NCI-H2107 treated with DMSO at 0.1 percent for 48 hours (cell line): ENCODE measurements at regions not wholly inside any gene's neighbourhood (a gene's known extent, or its start where the extent isn't known, plus 50 kb on each side); places are given as distances from the start of the nearest gene placed in this dataset.
"Not testable (repeated sequence)": the region's sequence is repeated elsewhere in the genome, so short reads cannot be mapped to it uniquely, and the experiment has no call there.

ENCODE experiments used
- DNase-seq: peaks from one replicate; lab custom pipeline; 2025; ENCODE audit not compliant: unreplicated experiment; lab: John Stamatoyannopoulos, UW

DNA sequence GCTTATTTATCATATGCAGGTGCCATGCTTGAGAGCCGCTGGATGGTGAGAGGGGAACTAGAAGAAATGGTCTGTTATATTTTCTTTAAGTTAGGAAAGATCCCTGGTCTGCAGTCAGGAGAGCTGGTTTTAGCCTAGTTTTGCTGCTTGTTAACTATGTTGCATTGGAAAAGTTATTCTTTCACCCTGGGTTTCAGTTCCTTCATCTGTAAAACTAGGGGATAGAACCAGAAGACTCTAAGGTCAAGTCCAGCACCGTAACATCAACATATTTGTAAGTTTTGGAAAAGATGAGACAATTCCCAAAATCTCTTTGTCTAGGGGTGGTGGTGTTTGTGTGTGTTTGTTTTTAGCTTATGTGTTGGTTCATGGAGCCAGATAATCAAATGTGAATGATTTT, 304.0 kb downstream of the QKI start:
- no peak for DNase-seq

DNA sequence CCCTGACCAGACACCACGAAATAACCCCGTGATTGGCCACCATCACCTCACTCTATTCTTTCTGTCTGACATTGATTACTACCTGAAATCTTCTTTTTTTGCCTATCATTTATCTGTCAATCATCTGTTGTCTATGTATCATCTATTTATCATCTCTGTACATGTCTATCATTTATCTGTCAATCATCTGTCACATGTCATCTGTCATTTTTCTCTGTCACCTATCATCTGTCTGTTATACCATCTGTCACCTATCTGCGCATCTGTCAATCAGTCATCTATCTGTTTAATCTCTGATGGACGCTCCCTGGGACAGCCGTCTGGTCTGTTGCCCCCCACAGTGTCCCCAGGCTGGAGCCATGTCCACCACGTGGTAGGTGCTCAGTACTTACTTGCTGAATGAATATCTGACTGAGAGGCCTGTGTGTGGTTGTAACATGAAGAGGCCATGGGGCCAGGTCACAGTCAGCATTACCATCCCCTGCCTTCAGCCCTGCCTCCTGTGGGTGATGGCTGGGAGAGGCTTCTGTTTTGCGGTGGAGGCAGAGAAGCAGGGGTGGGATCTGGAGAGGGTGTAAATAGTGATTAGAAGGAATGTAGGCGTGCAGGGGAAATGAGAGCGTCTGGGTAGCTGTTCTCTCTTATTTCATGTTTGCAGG, 302.7 kb downstream of the QKI start:
- DNase-seq: no peak

DNA sequence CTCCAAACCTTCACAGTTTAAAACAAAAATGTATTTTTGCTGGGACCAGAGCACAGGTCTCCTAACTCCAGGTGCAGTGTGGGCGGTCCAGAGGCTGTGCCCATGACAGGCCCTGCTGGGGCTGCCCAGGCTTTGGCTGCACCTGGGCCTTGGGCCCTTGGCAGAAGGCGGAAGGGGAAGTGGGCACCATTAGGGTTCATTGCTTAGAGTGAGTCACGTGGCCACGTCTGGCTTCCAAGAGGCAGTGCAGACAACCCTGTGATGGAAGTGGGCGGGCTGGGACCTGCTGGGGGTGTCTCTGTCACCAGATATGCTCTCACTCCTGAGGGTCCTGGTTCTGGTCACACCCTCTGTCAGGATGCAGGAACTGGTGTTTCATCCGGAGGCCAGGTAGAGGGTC, 302.2 kb downstream of the QKI start:
- DNase-seq: no peak

DNA sequence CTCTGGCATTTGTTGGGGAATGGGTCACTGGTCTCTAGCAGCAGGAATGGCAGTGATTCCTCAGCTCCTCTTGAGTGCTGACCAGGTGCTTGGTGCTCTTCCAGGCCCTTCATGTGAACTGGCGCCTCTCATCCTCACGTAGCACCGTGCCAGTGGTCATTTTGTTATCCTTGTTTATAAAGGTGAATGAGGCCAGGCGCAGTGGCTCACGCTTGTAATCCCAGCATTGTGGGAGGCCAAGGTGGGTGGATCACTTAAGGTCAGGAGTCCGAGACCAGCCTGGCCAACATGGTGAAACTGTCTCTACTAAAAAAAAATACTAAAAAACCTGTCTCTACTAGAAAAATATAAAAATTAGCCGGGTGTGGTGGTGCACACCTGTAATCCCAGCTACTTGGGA, 301.3 kb downstream of the QKI start:
- no peak for DNase-seq

DNA sequence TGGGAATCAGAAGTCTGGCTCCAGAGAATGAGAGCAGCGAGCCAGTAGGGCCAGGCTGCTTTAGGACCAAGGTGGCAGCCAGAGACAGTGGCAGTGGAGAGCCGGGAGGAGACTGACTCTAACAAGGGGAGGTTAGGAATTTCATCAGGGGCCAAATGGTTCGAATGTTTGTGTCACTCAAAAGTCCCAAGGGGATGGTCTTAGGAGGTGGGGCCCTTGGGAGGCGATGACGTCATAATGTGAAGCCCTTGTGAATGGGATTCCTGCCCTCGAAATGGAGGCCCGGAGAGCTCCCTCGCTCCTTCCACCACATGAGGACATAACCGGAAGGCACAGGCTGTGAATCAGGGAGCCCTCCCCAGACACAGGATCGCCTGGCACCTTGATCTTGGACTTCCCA, 299.7 kb downstream of the QKI start:
- DNase-seq: no peak

DNA sequence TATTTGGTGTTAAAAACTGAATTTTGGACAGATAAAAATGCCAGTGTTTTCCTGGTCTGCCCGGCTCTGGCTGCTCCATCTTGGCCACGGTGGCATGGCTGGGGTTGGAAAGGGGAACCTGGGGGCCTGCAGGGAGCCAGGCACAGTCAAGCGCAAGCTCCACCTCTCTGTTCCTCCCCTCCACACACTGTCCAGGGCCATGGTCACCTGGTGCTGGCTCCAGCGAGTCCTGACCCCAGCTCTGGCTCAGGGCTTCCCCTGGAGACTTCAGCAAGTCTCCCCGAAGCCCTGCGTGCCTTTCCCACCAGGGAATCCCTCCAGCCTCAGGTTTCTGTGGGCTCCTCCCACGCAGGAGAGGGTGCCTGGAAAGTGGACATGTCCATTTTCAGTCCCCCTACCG, 298.5 kb downstream of the QKI start:
- DNase-seq: no peak

DNA sequence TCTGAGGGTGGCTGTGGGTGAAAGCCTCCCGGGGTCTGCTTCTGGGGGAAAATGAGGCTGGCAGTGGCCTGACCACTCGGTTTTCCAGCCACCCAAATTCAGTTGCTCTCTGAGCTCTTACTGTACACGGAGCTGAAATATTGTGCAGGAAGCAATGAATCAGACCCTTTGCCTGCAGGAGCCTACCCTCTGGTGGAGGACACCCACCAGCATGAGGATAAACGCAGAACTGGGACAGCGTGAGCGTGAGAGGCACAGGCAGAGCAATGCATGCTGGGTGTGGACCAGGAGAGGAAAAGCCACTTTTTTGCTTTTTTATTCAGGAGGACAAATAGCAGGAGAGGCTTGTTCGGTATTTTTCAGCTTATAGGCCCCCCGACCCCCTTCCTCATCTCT, 298.0 kb downstream of the QKI start:
- no peak for DNase-seq

DNA sequence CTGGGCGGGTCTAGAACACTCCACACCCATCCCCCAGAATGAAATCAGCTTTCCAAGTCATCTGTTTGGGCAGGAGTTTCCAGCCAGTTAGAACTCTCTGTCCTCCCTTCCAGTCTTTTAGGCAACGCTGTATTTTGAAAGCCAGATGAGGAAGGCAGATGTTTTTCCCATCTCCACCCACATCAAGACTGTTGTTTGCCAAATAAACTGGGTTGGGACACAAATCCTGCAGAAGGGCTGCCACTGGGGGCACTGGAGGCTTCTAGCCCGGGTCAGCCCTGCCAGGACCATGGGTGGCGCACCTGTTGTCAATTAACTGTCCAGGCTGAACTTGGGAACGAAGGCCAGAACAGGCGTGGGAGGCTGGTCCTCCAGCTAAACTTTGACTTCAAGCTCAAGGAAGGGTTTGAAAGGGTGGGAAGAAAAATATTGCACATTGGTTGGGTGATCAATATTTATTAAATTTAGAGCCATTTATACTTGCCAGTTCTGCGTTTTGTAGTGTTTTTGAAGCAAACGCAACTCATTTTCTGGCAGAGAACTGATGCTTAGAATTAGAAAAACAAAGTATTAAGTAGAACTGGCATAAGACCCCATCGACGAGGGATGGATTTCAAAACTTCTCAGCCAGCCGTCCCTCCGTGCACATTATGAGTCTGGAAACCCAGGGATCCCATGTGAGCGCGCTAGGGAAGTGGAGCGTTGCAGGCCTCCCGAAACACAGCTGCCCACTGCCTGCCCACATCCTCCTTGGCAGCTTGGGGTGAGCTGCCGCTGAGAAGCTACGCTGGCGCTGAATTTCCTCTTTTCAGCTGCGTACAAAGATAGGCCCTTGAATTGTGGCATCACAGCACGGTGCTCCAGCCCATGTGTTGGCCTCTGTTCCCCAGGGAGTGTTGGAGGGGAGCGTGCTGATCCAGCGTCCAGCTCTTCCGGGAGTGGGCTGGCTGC, 297.4 kb downstream of the QKI start:
- no peak for DNase-seq

DNA sequence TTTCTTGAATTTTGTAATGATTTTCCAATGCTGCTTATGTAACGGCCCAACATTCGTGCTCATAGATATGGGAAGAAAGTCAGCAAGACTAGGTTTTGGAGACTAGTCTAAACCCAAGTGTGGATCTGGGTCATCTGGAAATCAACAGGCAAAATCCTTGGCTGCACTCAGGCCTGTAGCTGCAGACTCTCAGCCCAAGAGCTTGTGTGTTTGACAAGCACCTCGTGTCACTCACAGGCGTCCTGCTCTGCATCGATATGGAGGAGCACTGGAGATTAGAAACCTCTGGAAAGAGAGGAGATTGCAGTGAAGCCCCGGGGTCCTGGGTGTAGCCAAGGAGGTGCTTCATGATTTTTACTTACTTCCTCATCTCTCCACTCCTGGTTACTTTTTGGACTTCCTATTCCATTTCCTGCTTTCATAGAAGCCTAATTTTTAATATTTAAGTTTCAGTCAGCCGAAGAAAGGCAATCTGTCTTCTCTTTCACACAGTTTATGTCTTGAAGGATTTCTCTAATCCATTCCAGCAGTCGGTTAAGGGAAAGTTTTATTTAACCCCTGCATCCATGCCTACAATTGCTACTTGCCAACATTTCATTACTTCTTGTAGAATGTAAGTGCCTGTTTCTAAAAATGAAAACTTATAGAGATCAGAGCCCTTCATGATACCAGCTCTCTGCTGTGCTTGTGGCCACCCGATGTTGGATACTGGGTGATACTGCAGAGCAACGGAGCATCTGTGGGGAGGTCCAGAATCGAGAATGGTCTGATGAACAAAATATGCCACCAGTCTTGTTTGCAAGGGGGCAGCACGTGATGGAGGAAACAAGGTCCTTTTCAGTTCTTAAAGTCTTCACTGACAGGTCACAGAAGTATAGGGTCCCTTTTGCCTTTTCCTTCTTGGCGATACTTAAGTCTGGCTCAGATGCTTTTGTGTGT, 296.3 kb downstream of the QKI start:
- DNase-seq: no peak

DNA sequence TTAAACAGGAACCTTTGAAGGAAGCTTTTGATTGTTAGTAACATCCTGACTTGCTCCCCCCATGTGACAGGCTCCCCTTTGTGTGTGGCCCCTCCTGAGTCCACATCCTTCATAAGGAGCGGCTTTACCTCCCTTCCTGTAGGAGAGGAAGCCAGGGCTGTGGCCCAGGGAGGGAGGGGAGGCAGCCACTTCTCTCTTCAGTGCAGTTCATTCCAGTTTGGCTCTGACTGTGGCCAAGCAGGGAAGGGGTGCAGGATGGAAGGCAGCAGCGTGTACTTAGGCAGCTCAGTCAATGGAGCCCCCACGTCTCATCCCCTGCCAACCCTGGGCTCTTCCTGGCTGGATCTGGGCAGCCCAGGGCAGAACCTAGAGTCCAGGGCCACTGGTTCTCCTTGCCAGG, 295.2 kb downstream of the QKI start:
- DNase-seq: no peak

DNA sequence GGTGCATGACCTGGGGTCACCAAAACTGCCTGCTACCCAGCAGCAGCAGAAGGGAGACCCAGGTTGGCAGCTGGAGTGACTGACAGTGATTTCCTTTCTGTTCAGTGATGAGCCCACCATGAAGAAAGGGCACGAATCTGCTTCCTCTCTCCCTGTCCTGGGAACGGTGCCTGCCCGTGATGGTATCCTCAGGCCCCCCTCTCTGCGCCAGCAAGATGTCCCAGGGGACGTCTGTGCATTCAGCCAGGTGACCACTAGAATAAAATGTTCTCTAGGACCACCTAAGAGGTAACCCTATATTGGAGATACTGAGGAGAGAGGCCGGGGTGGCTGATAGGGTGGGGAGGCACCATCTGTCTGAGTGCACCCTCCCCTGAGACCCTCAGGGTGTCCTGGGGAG, 294.7 kb downstream of the QKI start:
- no peak for DNase-seq

DNA sequence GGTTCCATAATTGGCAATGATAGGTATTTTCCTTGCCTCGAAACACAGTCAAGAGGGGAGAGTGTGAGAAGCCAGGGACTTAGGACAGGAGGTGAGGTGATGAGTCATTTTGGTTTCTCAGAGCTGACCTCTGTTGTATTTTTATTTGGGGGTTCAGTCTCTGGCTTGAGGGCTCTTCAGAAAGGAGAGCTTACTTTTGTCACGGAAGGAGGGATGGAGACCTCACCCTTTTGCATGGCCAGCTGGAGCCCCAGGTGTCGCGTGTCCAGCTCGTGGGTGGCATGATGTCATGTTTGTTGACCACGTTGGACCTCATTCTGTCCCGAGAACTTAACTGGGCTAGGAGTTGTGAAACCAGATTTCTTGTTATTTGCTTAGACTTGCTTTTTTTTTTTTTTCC, 293.9 kb downstream of the QKI start:
- no peak for DNase-seq

DNA sequence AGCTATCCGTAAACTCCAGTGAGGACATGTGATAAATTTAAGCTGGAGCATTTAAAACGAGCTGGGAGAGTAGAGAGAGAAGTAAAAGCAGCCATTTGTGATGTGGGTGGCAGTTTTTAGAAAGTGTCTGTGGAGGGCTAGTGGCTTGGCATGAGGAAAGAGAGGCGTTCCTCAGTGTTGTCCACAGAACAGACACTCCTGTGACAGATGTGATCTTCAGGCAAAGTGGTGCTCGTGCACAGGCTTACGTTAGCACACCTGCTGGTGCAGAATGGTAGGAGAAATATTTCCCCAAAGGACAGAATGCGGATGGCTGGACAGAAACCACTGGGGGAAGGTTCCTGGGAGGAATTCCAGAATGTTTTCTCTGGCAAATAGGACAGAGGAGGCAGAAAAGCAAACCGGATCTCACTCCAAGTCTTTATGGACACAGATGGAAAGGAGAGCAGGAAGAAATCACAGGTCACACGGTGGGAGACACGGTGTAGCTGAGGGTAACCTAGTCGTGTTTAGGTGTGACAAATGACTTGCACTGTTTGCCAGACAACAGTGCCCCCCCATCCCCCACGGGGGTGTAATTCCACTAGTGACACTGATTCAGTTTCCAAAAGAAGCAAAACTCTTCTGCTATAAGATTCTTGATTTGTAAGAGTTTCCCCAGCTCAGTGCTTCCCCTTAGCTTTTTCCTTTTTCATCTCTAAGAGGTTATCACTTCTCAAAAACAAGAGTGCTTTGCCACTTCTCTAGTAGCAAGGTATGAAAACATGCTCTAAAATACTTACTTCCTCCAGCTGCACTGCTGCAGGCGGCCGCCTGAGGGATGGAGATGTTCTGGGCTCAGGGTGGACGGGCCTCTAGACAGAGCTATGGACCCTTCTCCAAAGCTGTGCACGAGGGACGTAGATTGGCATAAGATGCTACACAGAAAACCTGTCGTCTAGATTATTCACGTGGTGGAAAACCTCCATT, 293.2 kb downstream of the QKI start:
- no peak for DNase-seq

DNA sequence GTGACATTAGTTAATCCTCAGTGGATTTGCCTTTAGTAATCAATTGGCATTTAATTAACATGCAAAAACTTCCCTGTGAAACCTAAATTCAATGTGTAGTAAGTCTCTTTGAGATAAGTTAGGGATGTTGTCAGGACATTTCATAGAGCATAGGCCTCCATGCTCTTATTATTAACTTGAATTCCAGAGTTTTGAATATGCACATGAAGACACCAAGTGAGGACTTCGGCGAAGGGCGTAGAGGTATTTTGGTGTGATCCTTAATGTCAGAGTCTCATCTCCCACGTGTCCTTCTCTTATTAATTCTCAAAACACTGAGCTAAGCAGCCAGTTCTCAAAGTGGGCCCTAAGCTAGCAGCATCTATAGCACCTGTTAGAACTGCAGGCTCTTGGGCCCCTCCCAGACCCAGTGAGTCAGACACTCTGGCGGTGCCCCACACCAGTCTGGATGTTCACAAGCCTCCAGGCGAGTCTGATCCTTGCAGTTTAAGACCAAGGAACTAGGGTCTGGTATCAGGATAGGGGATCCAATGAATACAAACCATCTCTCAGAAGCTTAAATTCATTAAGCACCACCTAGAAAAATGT, 292.1 kb downstream of the QKI start:
- no peak for DNase-seq

DNA sequence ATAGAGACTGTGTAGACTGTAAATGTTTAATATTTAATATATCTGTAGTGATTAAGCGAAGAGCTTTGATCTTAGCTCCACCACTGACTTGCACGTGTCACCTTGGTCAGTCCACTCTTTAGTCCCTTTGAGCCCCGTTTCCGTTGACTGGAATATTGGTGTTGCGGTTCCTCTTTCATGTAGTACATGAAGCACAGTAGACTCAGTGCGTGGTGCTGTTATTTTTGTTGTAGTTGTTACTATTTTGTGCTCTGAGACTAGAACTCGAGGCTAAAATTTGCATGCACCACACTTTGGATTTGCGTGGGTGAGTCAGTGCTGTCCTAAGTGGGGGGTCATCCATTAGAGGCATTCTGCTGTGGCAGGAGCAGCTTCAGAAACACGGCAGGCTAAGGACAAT, 291.4 kb downstream of the QKI start:
- DNase-seq: no peak

DNA sequence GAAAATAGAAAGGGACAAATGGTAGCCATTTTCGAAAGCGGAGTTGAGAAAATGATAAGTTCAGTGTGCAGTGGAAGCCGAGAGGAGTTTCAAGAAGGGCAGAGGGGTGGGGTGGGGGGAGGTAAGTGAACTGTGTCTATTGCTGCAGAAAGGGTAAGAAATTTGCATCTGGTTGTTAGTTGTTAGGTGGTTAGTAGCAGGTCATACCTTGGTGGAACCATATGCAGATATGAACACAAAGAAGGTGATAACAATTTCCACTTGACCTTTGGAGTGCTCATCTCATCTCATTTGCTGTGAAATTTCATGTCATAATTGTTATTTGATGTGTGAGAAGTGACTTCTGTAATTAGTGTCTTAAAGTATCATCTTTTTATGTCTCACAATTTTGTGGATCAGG, 288.2 kb downstream of the QKI start:
- DNase-seq: no peak

DNA sequence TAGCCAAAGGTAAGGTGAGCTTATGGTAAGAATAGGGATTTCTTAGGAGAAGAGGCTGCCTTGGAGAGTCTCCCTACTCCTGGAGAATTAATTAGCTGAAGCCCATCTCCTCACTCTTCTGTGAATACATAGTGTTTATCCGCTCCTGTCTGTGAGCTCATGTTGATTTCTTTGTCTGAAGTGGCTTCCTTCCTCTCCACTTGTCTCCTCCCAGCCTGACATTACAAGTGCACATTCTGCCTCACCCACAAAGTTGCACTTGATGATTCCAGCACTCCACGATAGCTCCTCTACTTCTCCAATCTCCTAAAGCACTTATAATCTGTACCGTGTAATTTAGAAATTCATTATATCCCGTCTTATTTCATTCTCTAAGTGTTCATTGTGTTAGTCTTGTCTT, 287.2 kb downstream of the QKI start:
- no peak for DNase-seq

DNA sequence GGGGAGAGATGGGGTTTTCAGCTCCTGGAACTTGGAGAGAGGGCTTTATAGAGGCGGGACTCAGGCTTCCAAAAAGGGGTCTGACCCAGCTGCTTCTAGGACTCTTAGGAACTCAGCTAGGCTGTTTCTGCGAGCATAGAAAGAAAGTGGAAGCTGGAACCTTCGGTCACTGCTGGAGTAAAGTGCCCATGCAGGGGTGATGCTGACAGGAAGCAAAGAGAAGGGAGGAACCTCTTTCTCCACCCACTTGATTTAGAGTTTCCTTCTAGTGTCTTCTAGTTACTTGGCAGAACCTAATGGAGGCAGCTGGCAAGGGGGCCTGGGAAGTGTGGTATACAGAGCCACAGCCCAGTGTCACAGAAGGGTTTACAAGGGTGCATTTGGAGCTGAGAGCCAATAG, 283.6 kb downstream of the QKI start:
- DNase-seq: no peak

DNA sequence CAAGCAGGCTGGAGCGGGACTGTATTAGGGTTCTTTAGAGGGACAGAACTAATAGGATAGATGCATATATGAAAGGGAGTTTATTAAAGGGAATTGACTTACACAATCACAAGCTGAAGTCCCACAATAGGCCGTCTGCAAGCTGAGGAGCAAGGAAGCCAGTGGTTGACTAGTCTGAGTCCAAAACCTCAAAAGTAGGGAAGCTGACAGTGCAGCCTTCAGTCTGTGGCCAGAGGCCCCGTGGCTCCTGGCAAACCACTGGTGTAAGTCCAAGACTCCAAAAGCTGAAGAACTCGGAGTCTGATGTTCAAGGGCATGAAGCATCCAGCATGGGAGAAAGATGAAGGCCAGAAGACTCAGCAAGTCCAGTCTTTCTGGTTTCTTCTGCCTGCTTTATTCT, 281.8 kb downstream of the QKI start:
- not testable (repeated sequence) for DNase-seq

DNA sequence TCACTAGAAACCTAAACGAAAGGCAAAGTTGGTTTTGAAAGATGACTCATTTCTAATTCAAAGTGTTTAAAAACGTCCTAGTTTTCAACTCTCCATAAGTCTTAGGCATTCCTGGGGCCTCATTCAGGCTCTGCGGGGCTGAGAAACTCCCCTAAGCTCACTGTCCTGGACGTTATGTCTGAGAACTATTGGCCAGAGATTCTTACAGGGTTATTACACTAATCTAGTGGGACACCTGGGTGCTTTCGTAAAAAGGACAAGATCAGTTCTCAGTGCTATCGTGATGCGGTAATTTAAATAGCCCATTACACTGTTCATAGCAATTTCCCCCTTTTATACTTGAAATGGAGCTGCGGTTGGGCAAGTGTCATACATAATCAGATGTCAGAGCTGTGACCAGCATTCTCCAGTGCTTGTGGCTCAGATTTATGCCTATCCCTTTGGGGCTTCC, 280.9 kb downstream of the QKI start:
- DNase-seq: no peak
